OCI-LY3 (cell line): ENCODE measurements at regions not wholly inside any gene's neighbourhood (a gene's known extent, or its start where the extent isn't known, plus 50 kb on each side); places are given as distances from the start of the nearest gene placed in this dataset.

Source experiments
- H2AFZ ChIP-seq: fragments of 200-600, 300-600 bp; shearing (Covaris generic); 2 replicates; pipeline ENCODE4 v1.6.0; 2014; ENCODE audit warnings: antibody characterized with exemption, low read depth, low read length
- H3K27ac ChIP-seq: fragments of 200-600, 300-600 bp; sonication (generic); 2 replicates; pipeline ENCODE4 v1.5.1; 2014; ENCODE audit warnings: mild to moderate bottlenecking, low read length, moderate library complexity, mixed read lengths
- H3K27me3 ChIP-seq: fragments of 200-600, 300-600 bp; sonication (generic); 2 replicates; pipeline ENCODE4 v1.6.1; 2014; ENCODE audit warnings: low read depth, low read length, mixed read lengths
- H3K36me3 ChIP-seq: fragments of 200-600, 300-600 bp; sonication (generic); replicated peaks from 2 replicates; pipeline ENCODE3; 2014; ENCODE audit warnings: low read depth, low read length, mixed read lengths
- H3K4me1 ChIP-seq: fragments of 300-600, 200-600 bp; sonication (generic); 2 replicates; pipeline ENCODE4 v1.6.1; 2014; ENCODE audit warnings: low read length, mixed read lengths
- H3K4me2 ChIP-seq: fragments of 200-600, 300-600 bp; sonication (generic); 2 replicates; pipeline ENCODE4 v1.6.1; 2014; ENCODE audit warnings: low read length, mixed read lengths
- H3K4me3 ChIP-seq: fragments of 300-600, 200-600 bp; sonication (generic); 2 replicates; pipeline ENCODE4 v1.5.1; 2014; ENCODE audit warnings: antibody characterized with exemption, mild to moderate bottlenecking, low read length, moderate library complexity
- H3K79me2 ChIP-seq: fragments of 300-600, 200-600 bp; shearing (Covaris generic); 2 replicates; pipeline ENCODE4 v1.6.1; 2014; ENCODE audit warnings: mild to moderate bottlenecking, low read length, mixed read lengths
- H3K9ac ChIP-seq: fragments of 300-600, 200-600 bp; shearing (Covaris generic); 2 replicates; pipeline ENCODE4 v1.6.0; 2014; ENCODE audit warnings: mild to moderate bottlenecking, low read length, moderate library complexity
- H3K9me3 ChIP-seq: fragments of 200-600, 300-600 bp; shearing (Covaris generic); 2 replicates; pipeline ENCODE4 v1.6.1; 2014; ENCODE audit warnings: low read length, mixed read lengths; ENCODE audit not compliant: insufficient read depth
- H4K20me1 ChIP-seq: fragments of 200-600, 300-600 bp; sonication (generic); 2 replicates; pipeline ENCODE4 v1.6.1; 2016; ENCODE audit warnings: low read length, mixed read lengths; ENCODE audit not compliant: insufficient read depth
- EZH2phosphoT487 ChIP-seq: fragments of 200-600 bp; shearing (Covaris generic); IDR thresholded peaks from 2 replicates; pipeline ENCODE4 v1.6.1; 2018; ENCODE audit warnings: antibody characterized with exemption, mixed run types, low read depth
- TF ChIP-seq, protein P1 (sequence below): fragments of 200-600, 300-600 bp; sonication (generic); IDR thresholded peaks from 2 replicates; pipeline ENCODE4 v1.5.1; 2014; ENCODE audit warnings: antibody characterized with exemption, low read length, low read depth

DNA sequence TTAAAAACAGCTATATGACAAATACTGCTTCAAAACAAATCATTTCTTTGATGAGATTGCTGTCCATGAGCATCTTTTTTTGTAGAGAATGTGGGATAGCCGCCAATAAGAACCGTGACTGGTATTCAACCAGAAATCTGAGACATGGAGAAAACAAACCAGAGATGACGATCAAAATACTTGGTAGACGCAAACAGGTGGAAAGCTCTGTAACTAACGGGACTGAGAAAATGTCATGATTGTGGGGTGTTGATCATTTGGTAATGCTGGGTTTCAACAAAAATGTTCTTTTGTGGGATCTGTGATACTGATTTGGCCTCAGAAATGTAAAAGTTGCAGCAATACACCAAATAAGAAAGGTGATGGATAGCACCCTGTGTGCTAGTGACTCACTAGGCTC is 364.8 kb downstream of the NYAP2 start:
- Histone ChIP-seq H3K4me1 (no peaks in the 10 kb centered on the region), H3K27me3 (no peaks in the 10 kb centered on the region), H3K36me3 (no peaks in the 10 kb centered on the region), H3K4me2 (no peak overlapping the region), H2AFZ (no peak overlapping the region), H4K20me1 (no peaks in the 10 kb centered on the region), H3K27ac (no peak overlapping the region), H3K9ac (no peak overlapping the region), H3K4me3 (no peak overlapping the region), H3K9me3 (no peaks in the 10 kb centered on the region), H3K79me2 (no peaks in the 10 kb centered on the region)
- TF ChIP-seq, protein P1, sequence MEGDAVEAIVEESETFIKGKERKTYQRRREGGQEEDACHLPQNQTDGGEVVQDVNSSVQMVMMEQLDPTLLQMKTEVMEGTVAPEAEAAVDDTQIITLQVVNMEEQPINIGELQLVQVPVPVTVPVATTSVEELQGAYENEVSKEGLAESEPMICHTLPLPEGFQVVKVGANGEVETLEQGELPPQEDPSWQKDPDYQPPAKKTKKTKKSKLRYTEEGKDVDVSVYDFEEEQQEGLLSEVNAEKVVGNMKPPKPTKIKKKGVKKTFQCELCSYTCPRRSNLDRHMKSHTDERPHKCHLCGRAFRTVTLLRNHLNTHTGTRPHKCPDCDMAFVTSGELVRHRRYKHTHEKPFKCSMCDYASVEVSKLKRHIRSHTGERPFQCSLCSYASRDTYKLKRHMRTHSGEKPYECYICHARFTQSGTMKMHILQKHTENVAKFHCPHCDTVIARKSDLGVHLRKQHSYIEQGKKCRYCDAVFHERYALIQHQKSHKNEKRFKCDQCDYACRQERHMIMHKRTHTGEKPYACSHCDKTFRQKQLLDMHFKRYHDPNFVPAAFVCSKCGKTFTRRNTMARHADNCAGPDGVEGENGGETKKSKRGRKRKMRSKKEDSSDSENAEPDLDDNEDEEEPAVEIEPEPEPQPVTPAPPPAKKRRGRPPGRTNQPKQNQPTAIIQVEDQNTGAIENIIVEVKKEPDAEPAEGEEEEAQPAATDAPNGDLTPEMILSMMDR = no peak
- TF ChIP-seq EZH2phosphoT487 = no peak

DNA sequence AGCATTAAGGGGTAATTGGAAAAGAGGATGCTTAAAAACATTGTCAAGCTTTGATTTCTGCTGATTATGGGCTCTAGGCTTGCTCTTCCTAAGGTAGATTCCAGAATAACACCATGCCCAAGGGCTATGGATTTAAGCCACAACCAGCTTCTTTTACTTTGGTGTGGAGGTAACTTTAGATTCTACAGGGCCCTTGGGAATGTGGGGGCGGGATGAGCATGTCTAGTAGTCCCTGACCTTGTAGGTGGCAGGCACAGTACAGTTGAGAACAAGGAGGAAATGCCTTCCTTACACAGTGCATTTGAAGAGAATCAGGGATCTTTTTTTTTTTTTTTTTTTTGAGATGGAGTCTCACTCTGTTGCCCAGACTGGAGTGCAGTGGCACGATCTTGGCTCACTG is 364.2 kb downstream of the NYAP2 start:
- Histone ChIP-seq H3K9ac (no peak overlapping the region), H3K27ac (no peak overlapping the region), H2AFZ (no peak overlapping the region), H3K79me2 (no peaks in the 10 kb centered on the region), H3K4me2 (no peak overlapping the region), H3K9me3 (no peaks in the 10 kb centered on the region), H3K4me1 (no peaks in the 10 kb centered on the region), H3K27me3 (no peaks in the 10 kb centered on the region), H3K4me3 (no peak overlapping the region), H4K20me1 (no peaks in the 10 kb centered on the region), H3K36me3 (no peaks in the 10 kb centered on the region)
- no peak for TF ChIP-seq EZH2phosphoT487
- TF ChIP-seq, protein P1 = no peak

GRCh38 chr2:225761396-225761795 is 361.9 kb downstream of the NYAP2 start:
- Histone ChIP-seq H3K27ac (no peak overlapping the region), H3K4me1 (no peaks in the 10 kb centered on the region)
- TF ChIP-seq, protein P1 = no peak

DNA sequence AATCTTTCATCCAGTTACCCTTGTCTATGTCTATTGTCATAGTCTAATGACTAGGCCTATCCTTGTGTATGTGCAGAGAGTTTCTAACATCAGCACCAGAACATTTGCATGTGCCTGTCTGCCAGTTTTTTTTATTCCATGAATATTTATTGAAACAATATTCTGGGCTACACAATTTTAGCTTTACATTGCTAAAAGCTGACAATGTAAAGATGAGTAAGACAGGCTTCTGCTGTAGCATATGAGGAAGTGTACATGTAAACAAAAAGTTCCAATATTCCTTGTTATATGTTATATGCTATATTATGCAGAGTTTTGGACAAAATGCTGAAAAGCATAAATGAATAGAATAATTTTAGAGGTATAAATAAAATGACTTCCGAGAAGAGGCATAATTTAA is 357.7 kb downstream of the NYAP2 start:
- H3K27me3 ChIP-seq = no peaks in the 10 kb centered on the region
- no peaks in the 10 kb centered on the region for H4K20me1 ChIP-seq

More at GRCh38 chr2:225761396-225761795, 361.9 kb downstream of the NYAP2 start:
- Histone ChIP-seq H3K36me3 (no peaks in the 10 kb centered on the region), H3K9ac (no peak overlapping the region), H3K4me3 (no peak overlapping the region), H3K4me2 (no peak overlapping the region), H4K20me1 (no peaks in the 10 kb centered on the region), H3K27me3 (no peaks in the 10 kb centered on the region), H2AFZ (no peak overlapping the region), H3K79me2 (no peaks in the 10 kb centered on the region), H3K9me3 (no peaks in the 10 kb centered on the region)

More for the DNA sequence above, 357.7 kb downstream of the NYAP2 start:
- Histone ChIP-seq H3K4me3 (no peak overlapping the region), H3K27ac (no peak overlapping the region), H3K9me3 (no peaks in the 10 kb centered on the region), H3K4me2 (no peak overlapping the region), H3K79me2 (no peaks in the 10 kb centered on the region), H3K9ac (no peak overlapping the region), H3K4me1 (no peaks in the 10 kb centered on the region), H2AFZ (no peak overlapping the region), H3K36me3 (no peaks in the 10 kb centered on the region)
- TF ChIP-seq EZH2phosphoT487 = no peak
- TF ChIP-seq, protein P1 = no peak
